Endothelial cell of umbilical vein (primary cell): ENCODE measurements at regions not wholly inside any gene's neighbourhood (a gene's known extent, or its start where the extent isn't known, plus 50 kb on each side); places are given as distances from the start of the nearest gene placed in this dataset.

Experiments
- BruUV-seq: library from RNA; stranded (reverse); fragments of 400-500 nt; replicated peaks from 2 replicates; lab custom pipeline; 2021; lab: Mats Ljungman, UMichigan
- CTCF ChIA-PET: fragments of 300-600, 350-600 bp; sonication (Branson Sonifier 250); formaldehyde crosslinking; loops from one replicate; lab custom pipeline; 2021; ENCODE audit warnings: antibody characterized with exemption, inconsistent platforms; lab: Charles Lee
- POLR2A ChIA-PET: fragments of 300-600, 350-600 bp; sonication (Branson Sonifier 250); formaldehyde crosslinking; loops from one replicate; lab custom pipeline; 2021; ENCODE audit warnings: antibody characterized with exemption, inconsistent platforms; lab: Charles Lee
- DNase-seq: peaks from one replicate; pipeline ENCODE4 v3.0.0-alpha.2; 2011; ENCODE audit warnings: low read depth, low spot score
- FAIRE-seq: peaks from 2 replicates; lab custom pipeline; 2011; peaks lifted over from hg19 to GRCh38; lab: Jason Lieb, UNC
- H2AFZ ChIP-seq: 2 replicates; pipeline ENCODE4 v1.6.0; 2012; ENCODE audit warnings: low read depth, low read length, control low read depth, inconsistent platforms
- H3K27ac ChIP-seq: 2 replicates; pipeline ENCODE4 v1.5.1; 2011; ENCODE audit warnings: low read depth, mild to moderate bottlenecking, control low read depth, low read length, moderate library complexity; ENCODE audit not compliant: insufficient read depth
- H3K27me3 ChIP-seq, 2 experiments: 2 replicates each; pipeline versions ENCODE4 v1.6.0 to v1.6.1; 2011; ENCODE audit warnings: low read length in 2 of 2, mixed read lengths in 1 of 2; ENCODE audit not compliant: control insufficient read depth in 2 of 2, insufficient read depth in 2 of 2
- H3K36me3 ChIP-seq, 2 experiments: 2 replicates in 1 of 2; 3 replicates in 1 of 2; pipeline ENCODE4 v1.5.1; 2011; ENCODE audit warnings: low read length in 2 of 2, mild to moderate bottlenecking in 1 of 2, moderate library complexity in 1 of 2; ENCODE audit not compliant: control insufficient read depth in 2 of 2, insufficient read depth in 2 of 2; ENCODE audit errors: extremely low read depth in 1 of 2
- H3K4me1 ChIP-seq: 3 replicates; pipeline ENCODE4 v1.5.1; 2011; ENCODE audit warnings: mild to moderate bottlenecking, low read length; ENCODE audit not compliant: control insufficient read depth, insufficient read depth; ENCODE audit errors: extremely low read depth
- H3K4me2 ChIP-seq: 2 replicates; pipeline ENCODE4 v1.6.1; 2011; ENCODE audit warnings: low read length, control low read depth, mixed read lengths; ENCODE audit not compliant: insufficient read depth
- H3K4me3 ChIP-seq, 3 experiments: fragments of 200-600 bp in 1 of 3; sonication (generic), shearing (Covaris generic) in 1 of 3; replicated peaks in 1 of 3; 2 replicates each; pipeline ENCODE4 v1.5.1; 2011 to 2016; ENCODE audit warnings: control low read depth in 3 of 3, low read length in 3 of 3, mild to moderate bottlenecking in 2 of 3, inconsistent platforms in 1 of 3, low read depth in 1 of 3, moderate library complexity in 1 of 3; ENCODE audit not compliant: insufficient read depth in 1 of 3
- H3K79me2 ChIP-seq: 2 replicates; pipeline ENCODE4 v1.6.0; 2012; ENCODE audit warnings: low read length, inconsistent platforms; ENCODE audit not compliant: control insufficient read depth, insufficient read depth
- H3K9ac ChIP-seq: replicated peaks from 2 replicates; pipeline ENCODE3; 2011; ENCODE audit warnings: low read length, control low read depth; ENCODE audit not compliant: insufficient read depth; ENCODE audit errors: extremely low read depth
- H3K9me1 ChIP-seq: replicated peaks from 3 replicates; pipeline ENCODE4 v1.6.0; 2011; ENCODE audit warnings: mild to moderate bottlenecking, low read length; ENCODE audit not compliant: control insufficient read depth, insufficient read depth; ENCODE audit errors: extremely low read depth
- H3K9me3 ChIP-seq: replicated peaks from 2 replicates; pipeline ENCODE4 v1.5.1; 2012; ENCODE audit warnings: low read length, inconsistent platforms; ENCODE audit not compliant: control insufficient read depth, insufficient read depth
- H4K20me1 ChIP-seq: replicated peaks from 2 replicates; pipeline ENCODE3; 2011; ENCODE audit warnings: mild to moderate bottlenecking, low read length; ENCODE audit not compliant: control insufficient read depth, insufficient read depth; ENCODE audit errors: extremely low read depth
- FOS ChIP-seq: IDR thresholded peaks from 2 replicates; pipeline ENCODE4 v1.6.1; 2011; ENCODE audit warnings: mild to moderate bottlenecking, low read length, moderate library complexity, borderline replicate concordance; ENCODE audit not compliant: insufficient read depth
- GATA2 ChIP-seq: IDR thresholded peaks from 2 replicates; pipeline ENCODE4 v1.7.0; 2011; ENCODE audit warnings: low read depth, mild to moderate bottlenecking, moderate library complexity, mixed read lengths, low read length; ENCODE audit not compliant: insufficient read length, insufficient read depth
- JUN ChIP-seq: IDR thresholded peaks from 2 replicates; pipeline ENCODE4 v1.6.1; 2011; ENCODE audit warnings: borderline replicate concordance, low read depth; ENCODE audit not compliant: insufficient read length, insufficient read depth
- MYC ChIP-seq: IDR thresholded peaks from one replicate; pipeline ENCODE4 v1.6.1; 2011; ENCODE audit warnings: mild to moderate bottlenecking, low read depth, low read length
- POLR2A ChIP-seq: IDR thresholded peaks from 2 replicates; pipeline ENCODE4 v1.6.1; 2012; ENCODE audit warnings: low read depth, mild to moderate bottlenecking, control low read depth, low read length
- POLR2AphosphoS5 ChIP-seq: IDR thresholded peaks from 2 replicates; pipeline ENCODE4 v1.6.1; 2012; ENCODE audit warnings: low read depth, mild to moderate bottlenecking, control low read depth, low read length, moderate library complexity; ENCODE audit not compliant: insufficient read depth
- dilution Hi-C: fragments of 300-500 bp; cut with MboI; formaldehyde crosslinking; loops from one replicate; pipeline ENCODE4 v1.15.0; 2019; ENCODE audit warnings: low sequenced_read_pairs; ENCODE audit not compliant: extremely low pct_ligation_motif_present
- intact Hi-C: fragments of 100-400 bp; cut with micrococcal nuclease; formaldehyde crosslinking; loops from one replicate; pipeline ENCODE4 v1.10.0; 2022
- TF ChIP-seq, protein P1 (sequence below), 2 donors: IDR thresholded peaks; 1 replicate in 1 of 2; 2 replicates in 1 of 2; pipeline ENCODE4 v1.5.1; 2011; ENCODE audit warnings: low read length in 2 of 2, mild to moderate bottlenecking in 2 of 2, moderate library complexity in 2 of 2, control low read depth in 1 of 2, inconsistent platforms in 1 of 2, low read depth in 1 of 2; ENCODE audit not compliant: insufficient read depth in 1 of 2; ENCODE audit errors: extremely low read depth in 1 of 2
- TF ChIP-seq, protein P2 (sequence below): IDR thresholded peaks from 2 replicates; pipeline ENCODE4 v1.6.1; 2011; ENCODE audit not compliant: insufficient read depth, insufficient read length

DNA sequence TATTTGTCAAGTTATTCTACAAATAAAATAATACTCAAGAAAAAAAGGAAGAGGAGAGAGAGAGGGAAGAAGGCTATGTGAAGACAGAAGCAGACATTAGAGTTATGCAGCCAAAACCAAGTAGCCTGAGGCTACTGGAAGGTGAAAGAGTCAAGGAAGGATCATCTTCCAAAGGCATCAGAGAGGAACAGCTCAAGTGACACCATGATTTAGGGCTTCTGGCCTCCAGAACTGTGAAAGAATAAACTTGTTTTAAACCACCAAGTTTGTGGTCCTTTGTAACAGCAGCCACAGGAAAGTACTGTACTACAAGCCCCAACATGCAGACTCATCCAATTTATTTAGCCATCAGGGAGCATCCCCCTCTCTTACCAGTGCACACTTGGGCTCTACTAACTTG lies 788.5 kb upstream of the LRRTM1 start:
- H3K9me3 ChIP-seq = no peaks in the 10 kb centered on the region
- intact Hi-C loops (no loop called here), dilution Hi-C loops (no loop called here)
- no peaks in the 10 kb centered on the region for H3K79me2 ChIP-seq
- POLR2A ChIA-PET = no interaction called here
- no TSS peak for BruUV-seq
- CTCF ChIA-PET = no interaction called here
- no peaks in the 10 kb centered on the region for H3K27me3 ChIP-seq
- H3K4me3 ChIP-seq = no peak overlapping the region
- FAIRE-seq = no peak
- H2AFZ ChIP-seq = no peak overlapping the region
- H3K9ac ChIP-seq = no peak overlapping the region
- TF ChIP-seq POLR2A (no peak), FOS (no peak), JUN (no peak), POLR2AphosphoS5 (no peak), MYC (no peak), GATA2 (no peak)
- TF ChIP-seq, protein P1, sequence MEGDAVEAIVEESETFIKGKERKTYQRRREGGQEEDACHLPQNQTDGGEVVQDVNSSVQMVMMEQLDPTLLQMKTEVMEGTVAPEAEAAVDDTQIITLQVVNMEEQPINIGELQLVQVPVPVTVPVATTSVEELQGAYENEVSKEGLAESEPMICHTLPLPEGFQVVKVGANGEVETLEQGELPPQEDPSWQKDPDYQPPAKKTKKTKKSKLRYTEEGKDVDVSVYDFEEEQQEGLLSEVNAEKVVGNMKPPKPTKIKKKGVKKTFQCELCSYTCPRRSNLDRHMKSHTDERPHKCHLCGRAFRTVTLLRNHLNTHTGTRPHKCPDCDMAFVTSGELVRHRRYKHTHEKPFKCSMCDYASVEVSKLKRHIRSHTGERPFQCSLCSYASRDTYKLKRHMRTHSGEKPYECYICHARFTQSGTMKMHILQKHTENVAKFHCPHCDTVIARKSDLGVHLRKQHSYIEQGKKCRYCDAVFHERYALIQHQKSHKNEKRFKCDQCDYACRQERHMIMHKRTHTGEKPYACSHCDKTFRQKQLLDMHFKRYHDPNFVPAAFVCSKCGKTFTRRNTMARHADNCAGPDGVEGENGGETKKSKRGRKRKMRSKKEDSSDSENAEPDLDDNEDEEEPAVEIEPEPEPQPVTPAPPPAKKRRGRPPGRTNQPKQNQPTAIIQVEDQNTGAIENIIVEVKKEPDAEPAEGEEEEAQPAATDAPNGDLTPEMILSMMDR (IDR thresholded peaks at IDR 0.05; ENCODE audit: extremely low read depth in 1 of 2, insufficient read depth in 1 of 2, low read depth in 1 of 2, low read length in 2 of 2) = no peak
- TF ChIP-seq, protein P2, sequence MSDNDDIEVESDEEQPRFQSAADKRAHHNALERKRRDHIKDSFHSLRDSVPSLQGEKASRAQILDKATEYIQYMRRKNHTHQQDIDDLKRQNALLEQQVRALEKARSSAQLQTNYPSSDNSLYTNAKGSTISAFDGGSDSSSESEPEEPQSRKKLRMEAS = no peak
- H3K9me1 ChIP-seq = no peaks in the 10 kb centered on the region
- no peak overlapping the region for H3K27ac ChIP-seq
- H3K4me2 ChIP-seq = no peak overlapping the region
- no peaks in the 10 kb centered on the region for H3K36me3 ChIP-seq
- no peaks in the 10 kb centered on the region for H3K4me1 ChIP-seq
- DNase-seq = no peak
- H4K20me1 ChIP-seq = no peaks in the 10 kb centered on the region
